IPS-NIHi7 (cell line): ENCODE measurements at regions not wholly inside any gene's neighbourhood (a gene's known extent, or its start where the extent isn't known, plus 50 kb on each side); places are given as distances from the start of the nearest gene placed in this dataset.

ENCODE experiments used
- DNase-seq: peaks from one replicate; pipeline ENCODE4 v3.0.0; 2012; ENCODE audit warnings: mixed read lengths; ENCODE audit errors: extremely low spot score

GRCh38 chr16:52235186-52235585, 311.8 kb downstream of the TOX3 start:
- no peak for DNase-seq

GRCh38 chr16:52234626-52235025, 312.3 kb downstream of the TOX3 start:
- DNase-seq: no peak

- DNase-seq: no peak
These were observed 317.5 kb downstream of the TOX3 start for GRCh38 chr16:52229471-52229870.

DNA sequence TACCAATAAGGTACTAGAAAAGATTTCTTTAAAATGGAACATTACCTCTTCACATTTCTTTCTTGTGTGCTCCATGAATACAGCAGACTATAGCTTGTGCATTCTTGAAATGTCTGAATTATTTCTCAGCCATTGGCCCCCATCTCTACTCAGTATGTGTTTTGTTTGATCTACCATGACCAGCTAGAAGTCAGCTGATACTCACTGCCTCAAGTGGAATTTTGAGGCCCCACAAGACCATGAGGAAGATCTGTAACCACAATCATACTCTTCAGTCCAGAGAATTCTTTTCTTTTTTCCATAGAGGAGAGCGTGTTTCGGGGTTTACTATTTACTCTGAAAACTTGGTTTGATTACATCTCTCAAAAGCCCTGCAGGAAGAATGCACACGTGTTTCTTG, 319.1 kb downstream of the TOX3 start:
- no peak for DNase-seq

DNA sequence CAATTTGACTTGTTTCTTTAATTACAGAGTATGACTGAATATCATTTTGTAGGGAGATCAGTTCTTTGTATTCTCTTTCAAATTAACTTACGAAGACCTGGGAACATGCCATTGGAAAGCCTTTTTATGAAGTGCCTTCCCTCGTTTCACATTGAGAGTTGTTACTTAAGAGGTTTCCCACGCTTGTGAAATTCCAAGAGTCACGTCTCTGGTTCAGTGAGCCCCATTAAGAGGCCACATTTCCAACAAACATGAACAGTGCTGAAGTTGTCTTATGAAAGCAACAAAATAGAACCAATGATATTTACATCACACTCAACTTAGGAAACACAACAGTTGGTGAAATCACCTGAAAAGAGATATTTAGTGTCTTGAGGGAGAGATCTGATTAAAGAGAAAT, 334.1 kb downstream of the TOX3 start:
- no peak for DNase-seq

DNA sequence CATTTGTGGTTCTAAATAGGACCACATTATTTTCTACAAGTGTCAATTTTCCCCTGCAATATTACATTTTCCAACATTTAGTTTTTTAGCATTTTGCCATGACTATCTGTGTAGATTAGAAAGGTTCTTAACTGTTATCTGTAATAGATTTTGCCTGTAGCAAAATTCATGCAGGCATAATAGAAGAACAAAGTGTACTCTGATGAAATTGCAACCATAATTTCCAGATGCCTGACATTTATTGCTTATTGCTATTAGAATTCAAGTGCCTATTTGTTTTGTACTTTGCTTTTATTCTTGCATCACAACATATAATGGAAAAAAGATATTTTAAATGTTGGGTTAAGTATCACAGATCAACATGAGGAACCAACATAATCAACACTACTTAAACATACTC, 337.7 kb downstream of the TOX3 start:
- no peak for DNase-seq

GRCh38 chr16:52203096-52203495, 343.8 kb downstream of the TOX3 start:
- no peak for DNase-seq

GRCh38 chr16:52193441-52193840, 353.5 kb downstream of the TOX3 start:
- DNase-seq: no peak

GRCh38 chr16:52191531-52192134, 355.3 kb downstream of the TOX3 start:
- DNase-seq: peak; percentile 87

GRCh38 chr16:52184336-52184735, 362.6 kb downstream of the TOX3 start:
- DNase-seq: no peak

GRCh38 chr16:52182840-52183239, 364.1 kb downstream of the TOX3 start:
- no peak for DNase-seq

DNA sequence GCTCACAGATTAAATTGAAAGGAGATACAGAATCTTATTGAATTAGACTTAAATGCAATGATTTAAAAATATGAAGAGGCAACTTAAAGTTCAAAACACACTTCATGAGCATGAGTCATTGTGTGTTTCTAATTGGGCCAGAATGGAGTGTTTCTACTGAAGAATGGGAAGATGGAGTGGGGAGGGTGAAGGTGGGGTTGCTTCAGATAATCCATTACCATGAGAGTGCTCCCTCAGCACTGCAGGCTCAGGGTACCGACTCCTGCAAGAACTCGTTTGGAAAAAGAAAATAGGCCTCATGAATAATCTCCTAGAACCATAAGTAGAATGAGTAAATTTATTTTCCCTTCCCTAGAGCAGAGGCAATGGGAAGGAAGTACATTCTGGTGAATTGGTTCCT, 372.8 kb downstream of the TOX3 start:
- DNase-seq: no peak

DNA sequence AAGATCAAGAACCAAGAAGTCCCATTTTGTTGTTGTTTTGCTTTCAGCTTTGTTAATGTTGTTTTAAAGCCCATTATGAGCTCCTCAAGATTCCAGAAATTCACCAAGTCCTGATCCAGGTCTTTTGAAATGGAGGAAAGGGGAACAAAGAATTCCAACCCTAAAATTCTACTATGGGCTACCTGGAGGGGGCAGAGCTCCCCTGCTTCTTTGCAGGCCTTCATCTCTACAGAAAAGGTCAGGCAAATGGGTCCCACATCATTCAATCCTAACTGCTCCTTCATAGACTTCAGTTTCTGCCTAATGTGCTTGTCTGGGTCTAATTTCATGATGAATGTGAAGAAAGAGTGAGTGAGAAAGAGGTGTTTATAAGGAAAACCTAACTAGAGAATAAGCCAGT, 375.5 kb downstream of the TOX3 start:
- DNase-seq: no peak

GRCh38 chr16:52167328-52167727, 379.6 kb downstream of the TOX3 start:
- no peak for DNase-seq

DNA sequence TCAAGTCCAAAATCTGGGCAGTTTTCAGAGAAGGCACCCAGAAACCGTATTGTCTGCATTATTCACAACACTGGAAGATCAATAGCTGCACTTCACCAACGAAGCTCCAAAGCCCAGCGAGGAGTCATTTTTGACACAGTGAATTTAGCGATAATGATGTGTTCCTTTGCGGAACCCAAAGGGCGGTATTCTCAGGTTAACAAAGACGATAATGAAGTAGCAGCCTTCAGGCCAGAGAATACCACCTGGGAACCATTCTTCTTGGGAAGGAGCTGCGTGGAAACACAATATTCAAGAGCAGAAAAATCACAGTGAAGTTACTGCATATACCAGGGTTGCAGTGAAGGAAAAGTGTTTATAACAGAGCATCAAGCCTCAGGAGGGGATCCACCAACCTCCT, 381.0 kb downstream of the TOX3 start:
- no peak for DNase-seq

DNA sequence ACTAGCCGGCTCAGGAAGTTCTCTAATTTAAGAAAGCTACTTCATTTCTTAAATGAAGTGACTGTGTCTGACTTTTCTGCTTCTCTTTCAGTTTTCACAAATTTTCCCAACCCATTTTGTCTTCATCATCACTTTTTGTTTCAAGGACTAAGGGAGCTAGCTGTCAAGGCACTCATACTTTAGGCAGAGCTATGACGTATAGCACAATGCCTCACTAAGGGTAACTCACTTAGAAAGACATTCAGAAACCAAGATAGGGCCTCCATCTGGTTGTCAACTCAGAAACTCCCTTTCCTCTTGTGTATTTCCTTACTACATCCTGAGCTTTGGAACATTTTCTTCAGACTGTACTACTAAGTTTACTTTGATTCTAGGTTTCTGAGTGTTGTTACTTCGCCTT, 397.9 kb downstream of the TOX3 start:
- DNase-seq: no peak

DNA sequence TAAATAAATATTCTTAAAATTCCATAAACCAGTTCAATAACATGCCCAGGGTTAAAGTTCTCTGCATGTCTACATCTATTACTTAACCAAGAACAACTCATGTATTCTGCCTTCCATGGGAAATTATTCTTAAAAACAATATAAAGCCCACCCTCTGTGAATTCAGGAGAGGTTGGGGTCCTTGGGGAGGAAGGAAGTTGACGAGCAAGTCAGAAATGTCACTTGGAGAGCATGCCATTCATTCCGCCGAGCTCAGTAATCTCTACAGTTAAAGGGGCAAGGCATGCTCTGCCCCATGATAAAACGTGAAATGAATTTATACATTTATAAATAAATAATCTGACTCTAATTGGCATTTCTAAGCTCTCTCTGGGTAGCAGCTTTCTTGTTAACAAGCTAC, 405.1 kb downstream of the TOX3 start:
- DNase-seq: no peak

DNA sequence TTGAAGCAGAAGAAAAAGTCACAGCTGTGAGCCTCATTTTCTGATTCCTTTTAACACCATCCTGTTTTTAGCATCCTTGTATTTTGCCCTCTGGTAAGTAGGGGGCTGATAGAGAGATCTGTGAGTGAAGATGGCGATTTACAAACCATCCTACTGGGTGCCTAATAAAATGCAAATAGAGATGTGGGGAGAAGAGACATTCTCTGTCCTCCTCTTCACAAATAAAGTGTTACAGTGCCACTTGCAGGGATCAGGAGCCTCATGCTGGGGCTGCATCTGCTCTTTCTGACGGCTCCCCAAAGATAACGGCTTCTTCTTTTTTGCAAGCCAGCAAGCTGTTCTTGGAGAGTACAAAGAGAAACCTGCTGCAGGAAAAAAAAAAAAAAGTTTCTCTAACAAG, 418.6 kb downstream of the TOX3 start:
- no peak for DNase-seq

GRCh38 chr16:52123842-52124241, 423.1 kb downstream of the TOX3 start:
- no peak for DNase-seq

GRCh38 chr16:52123061-52123839, 423.7 kb downstream of the TOX3 start:
- DNase-seq: no peak

- DNase-seq: no peak
These were observed 429.8 kb downstream of the TOX3 start for GRCh38 chr16:52117171-52117570.

- DNase-seq: peak; percentile 11
These were observed 432.6 kb downstream of the TOX3 start for GRCh38 chr16:52114379-52114778.

GRCh38 chr16:52113533-52114183, 433.3 kb downstream of the TOX3 start:
- DNase-seq: no peak
